LHCN-M2 (cell line): ENCODE measurements at regions not wholly inside any gene's neighbourhood (a gene's known extent, or its start where the extent isn't known, plus 50 kb on each side); places are given as distances from the start of the nearest gene placed in this dataset.
"Not testable (repeated sequence)": the region's sequence is repeated elsewhere in the genome, so short reads cannot be mapped to it uniquely, and the experiment has no call there.

ENCODE experiments used
- DNase-seq: peaks from one replicate; pipeline ENCODE4 v3.0.0-alpha.2; 2012; ENCODE audit warnings: low read depth

DNA sequence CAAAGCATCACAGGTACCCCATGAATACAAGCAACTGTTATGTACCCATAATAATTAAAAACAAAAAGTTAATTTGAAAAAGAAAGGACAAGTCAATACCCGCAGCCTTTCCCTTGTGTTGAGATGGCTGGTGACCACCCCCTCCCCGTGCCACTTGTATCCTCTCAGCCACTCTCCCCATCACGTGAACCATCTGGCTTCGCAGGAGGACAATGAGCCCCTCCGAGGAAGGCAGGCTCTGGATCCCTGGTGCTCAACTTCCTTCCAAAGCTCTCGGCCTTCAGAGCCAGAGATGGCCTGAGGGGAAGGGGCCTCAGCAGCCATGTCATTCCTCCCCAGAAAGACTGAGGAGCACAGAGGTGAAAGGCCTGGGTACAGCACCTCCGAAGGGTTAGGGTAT lies 120.4 kb upstream of the RAB4A start:
- no peak for DNase-seq

DNA sequence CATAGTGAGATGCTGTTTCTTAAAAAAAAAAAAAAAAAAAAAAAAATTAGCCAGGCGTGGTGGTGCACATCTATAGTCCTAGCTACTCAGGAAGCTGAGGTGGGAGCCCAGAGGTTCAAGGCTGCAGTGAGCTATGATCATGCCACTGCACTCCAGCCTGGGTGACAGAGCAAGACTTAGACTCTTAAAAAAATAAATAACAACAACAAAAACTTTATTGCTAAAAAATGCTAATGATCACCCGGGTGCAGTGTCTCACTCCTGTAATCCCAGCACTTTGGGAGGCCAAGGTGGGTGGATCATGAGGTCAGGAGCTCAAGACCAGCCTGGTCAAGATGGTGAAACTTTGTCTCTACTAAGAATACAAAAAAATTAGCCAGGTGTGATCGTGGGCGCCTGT lies 119.5 kb upstream of the RAB4A start:
- not testable (repeated sequence) for DNase-seq

DNA sequence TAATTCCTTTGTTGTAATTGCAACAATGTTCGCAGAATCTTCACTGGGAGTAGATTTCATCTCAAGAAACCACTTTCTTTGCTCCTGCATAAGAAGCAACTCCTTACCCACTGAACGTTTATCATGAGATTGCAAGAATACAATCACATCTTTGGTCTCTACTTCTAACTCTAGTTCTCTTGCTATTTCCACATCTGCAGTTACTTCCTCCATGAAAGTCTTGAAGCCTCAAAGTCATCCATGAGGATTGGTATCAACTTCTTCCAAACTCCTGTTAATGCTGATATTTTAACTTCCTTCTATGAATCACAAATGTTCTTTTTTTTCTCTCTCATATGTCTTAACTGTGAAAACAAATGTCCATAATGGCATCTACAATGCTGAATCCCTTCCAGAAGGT lies 118.6 kb upstream of the RAB4A start:
- no peak for DNase-seq

DNA sequence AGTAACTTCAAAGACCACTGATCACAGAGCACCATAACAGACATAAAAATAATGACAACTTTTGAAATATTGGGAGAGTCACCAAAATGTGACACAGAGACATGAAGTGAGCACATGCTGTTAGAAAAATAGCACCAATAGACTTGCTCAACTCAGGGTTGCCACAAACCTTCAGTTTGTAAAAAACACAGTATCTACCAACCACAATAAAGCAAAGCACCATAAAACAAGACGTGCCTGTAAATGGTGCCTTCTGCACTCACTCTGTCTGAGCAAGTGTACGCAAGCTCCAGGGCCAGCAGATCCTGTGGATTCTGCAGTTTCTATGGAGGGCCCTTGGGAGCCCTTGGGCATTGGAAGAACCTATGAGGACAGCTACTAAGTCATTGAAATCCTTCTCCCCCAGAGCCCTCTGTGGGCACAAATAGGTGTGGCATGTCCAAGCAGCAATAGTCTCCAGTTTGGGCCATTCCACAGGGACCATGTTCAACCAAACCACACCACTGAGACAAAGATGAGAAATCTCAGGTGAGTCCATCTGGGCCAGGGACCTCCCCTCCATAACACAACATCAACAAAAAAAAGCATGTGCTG lies 116.9 kb upstream of the RAB4A start:
- DNase-seq, result no peak

DNA sequence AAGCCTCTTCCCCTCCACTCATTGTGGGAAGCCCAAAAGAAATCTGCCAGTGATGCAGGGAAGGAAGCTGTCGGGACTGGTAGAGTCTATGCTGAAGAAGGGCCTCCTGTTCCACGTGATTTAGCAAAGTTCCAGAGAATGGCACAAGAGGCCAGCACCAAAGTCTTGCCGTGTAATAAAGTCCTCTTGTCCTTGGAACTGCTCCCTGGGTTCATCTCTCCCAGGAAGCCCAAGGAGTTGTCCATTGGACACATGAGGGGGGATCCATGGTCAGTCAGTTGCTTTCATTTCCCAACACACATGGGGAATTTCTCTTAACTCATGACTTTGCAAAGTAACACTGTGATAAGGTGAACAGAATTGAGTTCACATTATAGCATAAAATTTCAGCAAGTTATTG lies 116.1 kb upstream of the RAB4A start:
- DNase-seq, result no peak

DNA sequence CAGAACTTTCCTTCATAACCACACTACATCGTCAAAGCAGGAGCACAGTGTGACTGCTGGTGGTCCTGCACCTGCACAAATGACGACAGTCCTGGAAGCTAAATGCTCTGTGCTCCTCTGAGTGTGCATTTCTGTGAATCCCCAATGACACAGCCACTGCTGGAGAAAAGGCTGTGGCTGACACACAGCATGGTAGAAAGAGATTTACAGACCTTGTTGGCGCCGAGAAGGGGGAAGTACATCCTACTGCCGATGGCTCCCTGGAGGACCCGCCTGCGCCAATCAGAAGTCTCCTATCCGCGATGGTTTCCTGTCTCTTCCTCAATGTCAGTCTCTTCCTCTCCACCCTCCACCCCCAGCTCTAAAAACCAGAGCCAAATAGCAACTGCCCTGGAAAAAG lies 115.4 kb upstream of the RAB4A start:
- DNase-seq, result no peak

DNA sequence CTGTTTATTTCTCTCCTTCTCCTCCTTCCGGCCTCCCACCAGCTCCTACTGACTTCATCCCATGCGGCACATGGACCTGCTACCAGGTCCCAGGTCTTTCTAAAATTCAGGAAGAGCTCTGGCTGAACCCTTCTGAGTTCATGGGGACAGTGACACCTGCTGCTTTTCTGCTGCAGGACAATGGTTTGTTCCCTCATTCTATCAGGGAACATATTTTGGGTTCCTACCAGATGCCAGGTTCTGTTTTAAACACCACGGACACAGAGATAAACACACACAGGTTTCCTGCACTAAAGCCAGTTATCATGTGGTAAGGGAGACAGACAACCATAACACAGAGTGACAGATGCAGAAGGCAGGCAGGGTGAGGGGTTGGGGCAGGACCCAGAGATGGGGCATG lies 114.0 kb upstream of the RAB4A start:
- DNase-seq, result no peak

DNA sequence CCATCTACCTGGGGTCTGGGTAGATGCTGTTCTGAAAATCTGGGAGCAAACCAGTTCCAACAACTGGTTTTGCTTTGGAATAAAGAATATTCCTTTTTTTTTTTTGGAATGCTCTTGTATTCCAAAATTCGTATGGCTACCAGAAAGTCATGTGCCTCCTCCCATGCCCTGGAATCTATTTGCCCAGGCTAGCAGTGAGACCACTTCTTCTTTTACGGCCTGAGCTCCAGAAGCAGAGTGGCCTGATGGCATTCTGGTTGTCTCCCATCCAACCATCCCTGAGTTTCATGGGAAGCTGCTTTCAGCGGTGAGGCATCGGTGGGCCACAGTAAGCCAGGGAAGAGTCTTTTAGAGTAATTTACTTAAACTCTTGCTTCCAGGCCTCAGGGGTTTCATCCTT lies 113.4 kb upstream of the RAB4A start:
- DNase-seq, result no peak

DNA sequence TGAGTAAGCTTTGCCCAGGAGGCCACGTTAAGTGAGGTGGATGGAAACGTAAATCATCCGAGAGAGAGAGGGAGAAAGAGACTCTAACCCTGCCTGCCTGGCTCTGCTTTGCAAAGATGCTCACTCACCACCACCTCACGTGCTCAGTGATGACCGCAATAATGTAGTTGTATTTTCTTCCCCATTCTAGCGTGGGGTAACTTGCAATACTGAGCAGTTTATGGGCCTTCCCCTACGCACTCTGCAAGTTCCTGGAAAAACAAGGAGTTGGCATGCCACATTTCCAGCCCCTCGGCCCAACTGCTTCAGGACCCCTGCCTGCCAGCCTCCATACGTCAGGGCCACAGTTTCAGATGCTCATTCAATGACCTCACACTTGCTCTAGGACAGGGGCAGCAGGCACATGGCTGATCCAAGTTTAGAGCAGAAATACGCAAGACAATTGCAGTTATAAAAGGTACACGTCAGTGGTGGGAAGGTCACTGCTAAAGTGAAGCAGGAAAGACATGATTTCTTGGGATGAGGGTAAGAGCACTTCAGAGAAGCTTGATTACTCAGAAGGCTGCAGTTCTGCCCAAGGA lies 112.5 kb upstream of the RAB4A start:
- no peak for DNase-seq

DNA sequence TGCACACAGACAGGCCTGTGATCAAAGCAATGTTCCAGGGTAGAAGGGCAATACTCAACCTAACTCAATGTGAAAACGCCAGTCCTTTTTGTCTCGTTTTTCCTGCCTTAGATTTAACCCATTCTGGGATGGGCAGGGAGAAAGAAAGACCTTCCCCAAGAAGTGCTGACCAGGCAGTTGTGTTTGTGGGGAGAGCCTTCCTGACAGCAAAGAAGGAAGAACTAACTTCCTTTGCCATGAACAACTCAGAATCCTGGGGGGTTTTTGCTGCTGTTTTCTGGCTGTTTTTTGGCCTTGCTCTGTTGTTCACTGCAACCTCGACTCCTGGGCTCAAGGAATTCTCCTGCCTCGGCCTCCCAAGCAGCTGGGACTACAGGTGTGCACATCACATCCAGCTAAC lies 112.0 kb upstream of the RAB4A start:
- no peak for DNase-seq

DNA sequence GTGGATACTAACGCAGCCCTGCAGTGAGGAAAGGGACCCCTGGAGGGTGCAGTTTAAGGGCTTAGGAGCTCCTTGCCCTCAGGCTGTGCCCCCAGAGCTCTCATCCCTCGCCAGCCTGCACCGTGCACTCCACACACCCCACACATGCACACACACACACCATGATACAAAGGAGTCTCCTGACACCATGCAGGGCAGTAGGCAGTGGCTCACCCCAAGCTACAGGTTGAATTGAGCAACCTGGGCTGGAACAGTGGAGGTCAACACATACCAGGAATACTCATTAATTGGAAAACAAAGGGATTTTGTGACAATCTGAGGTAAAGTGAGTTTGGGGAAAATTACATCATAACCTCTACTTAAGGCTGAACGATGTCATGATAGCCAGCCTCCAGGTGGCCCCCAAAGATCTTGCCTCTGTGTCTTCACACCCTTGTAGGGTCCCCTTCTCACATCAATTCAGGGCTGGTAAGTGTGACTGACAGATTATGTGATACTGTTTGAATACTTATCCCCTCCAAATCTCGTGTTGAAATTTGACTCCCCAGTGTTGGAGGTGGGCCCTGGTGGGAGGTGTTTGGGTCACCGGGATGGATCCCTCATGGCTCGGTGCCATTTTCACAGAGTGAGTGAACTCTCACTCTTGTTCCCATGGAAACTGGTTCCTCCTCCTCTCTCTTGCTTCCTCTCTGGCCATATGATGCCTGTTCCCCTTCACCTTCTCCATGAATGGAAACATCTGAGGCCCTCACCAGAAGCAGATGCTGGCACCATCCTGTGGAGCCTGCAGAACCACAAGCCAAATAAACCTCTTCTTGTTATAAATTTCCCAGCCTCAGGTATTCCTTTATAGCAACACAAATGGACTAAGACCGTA lies 111.0 kb upstream of the RAB4A start:
- DNase-seq, result no peak

DNA sequence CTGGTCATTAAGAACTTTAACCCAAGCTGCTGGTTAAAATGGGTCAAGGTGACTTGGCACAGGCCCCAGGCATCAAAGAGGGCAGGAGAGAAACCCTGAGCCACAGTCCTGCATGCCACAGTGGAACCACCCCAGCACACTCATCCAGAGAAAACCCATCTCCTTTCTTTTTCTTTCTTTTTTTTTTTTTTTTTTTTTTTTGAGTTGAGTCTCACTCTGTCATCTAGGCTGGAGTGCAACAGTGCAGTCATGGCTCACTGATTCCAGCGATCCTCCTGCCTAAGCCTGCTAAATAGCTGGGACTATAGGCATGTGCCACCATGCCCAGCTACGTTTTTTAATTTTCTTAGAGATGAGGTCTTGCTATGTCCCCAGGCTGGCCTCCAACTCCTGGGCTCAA lies 109.2 kb upstream of the RAB4A start:
- DNase-seq, result no peak

DNA sequence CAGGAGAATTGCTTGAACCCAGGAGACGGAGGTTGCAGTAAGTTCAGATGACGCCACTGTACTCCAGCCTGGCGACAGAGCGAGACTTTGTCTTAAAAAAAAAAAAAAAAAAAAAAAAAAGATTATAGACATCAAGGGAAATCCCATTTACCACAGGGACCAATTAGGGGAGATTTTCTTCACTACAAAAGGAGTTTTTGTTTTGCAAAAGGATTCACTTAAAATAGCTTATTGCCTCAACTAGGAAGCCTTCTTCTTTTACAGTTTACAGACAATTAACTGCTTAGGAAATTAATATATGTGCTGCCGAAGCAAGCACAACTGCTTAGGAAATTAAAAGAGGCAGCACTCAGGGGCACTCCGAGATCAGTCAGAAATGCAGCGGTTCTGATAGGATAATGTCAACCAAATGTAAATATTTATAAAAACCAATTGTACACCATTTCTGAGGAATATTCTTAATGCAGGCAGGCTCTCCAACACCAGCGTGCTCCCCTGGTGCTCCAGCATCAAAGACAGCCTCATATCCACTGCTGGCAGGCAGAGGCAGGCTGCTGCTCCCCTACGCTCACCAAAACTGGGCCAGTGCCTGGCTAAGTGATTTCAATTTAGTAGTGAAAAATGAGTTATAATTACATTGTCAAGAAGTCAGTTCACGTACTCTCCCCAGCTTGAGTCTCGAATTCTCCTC lies 107.9 kb upstream of the RAB4A start:
- DNase-seq, result no peak

DNA sequence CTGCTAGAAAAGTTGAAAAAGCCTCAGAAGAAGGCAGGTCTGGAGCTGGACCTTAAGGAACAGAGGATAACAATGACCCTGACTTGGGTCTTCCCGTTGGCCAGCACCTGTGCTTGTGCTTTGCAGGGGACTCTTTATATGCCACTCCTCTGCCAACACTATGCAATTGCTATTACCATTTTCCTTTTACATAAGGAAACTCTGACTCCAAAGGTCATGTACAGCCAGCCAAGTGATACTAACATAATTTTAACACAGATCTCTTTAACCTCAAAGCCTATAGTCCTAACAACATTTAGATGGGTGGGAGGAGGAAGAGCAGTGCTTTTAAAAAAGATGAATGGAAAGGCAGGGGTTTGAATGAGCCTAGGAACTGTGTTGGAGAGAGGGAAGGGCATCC lies 106.6 kb upstream of the RAB4A start:
- DNase-seq, result no peak

DNA sequence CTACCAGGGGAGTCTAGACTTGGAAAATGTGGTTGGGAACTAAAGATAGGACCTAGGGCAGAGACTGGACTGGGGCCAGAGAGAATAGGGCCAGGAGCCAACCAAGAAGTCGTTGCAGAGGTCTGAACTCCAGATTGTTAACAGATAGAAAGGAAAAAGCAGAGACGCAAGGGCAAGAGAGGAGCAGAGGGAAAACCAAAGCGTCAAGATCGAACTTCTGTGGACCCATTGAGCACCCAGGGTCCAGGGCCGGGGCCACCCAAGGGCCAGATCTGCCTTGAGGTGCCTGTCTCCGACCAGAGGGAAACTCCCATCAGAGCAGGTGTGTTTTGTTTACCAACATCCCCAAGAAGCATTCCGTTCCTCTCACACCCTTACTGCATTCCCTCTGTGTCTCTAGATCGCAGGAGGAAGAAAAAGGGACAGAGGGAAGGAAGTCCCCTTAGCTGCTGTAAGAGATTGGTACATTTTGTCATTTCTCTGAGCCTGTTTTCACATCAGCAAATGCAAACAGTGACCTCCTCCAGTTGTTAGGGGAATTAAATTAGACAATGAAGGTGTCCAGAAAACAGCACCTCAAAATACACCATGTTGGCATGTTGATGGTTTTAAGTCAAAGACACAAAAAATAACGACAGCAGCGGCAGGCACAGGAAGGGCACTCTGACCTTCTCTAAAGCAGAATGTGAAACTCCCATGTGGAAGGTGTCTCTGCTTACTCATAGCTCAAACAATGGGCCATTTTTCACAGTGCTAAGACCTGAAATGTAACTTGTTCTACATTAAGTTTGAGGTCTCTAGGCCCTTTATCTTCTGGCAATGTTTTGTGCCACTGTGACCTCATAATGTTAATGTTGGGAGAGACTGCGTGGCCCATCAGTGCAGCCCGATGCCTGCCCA lies 105.8 kb upstream of the RAB4A start:
- no peak for DNase-seq

DNA sequence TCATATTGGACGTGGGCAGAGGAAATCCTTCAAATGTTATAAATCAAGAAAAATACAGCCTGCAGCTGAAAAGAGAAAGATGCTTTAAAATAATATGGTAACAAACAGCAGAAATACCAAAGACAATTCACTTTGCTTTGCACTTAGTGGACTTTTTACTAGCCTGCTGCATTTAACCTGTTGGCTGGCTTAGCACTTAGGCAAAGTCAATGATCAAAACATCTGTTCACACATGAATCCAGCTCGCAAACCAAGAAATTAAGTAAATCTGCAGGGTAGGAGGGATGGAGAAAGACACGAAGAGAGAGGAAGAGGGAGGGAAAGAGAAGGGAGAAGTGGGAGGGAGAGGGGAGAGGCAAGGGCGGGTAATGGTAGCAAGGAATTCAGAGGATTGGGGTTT lies 103.6 kb upstream of the RAB4A start:
- no peak for DNase-seq

DNA sequence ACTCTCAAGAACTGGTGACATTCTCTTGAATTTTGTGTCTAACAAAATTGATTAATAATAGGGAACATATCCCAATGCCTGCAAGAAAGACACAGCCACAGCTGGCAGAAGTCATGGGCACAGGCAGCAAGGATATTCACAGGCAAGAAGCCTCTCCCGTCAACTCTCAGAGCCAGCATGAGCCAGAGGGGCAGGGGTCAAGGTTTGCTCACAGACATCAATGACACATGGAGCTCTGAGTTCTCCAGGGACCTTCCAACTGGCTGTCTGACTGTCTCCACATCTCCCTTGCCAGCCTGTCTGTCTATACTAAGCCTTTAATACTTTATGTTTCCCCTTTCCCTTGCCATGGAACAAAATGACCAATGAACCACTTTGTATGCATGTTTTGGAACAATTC lies 101.5 kb upstream of the RAB4A start:
- DNase-seq, result peak; percentile 48

DNA sequence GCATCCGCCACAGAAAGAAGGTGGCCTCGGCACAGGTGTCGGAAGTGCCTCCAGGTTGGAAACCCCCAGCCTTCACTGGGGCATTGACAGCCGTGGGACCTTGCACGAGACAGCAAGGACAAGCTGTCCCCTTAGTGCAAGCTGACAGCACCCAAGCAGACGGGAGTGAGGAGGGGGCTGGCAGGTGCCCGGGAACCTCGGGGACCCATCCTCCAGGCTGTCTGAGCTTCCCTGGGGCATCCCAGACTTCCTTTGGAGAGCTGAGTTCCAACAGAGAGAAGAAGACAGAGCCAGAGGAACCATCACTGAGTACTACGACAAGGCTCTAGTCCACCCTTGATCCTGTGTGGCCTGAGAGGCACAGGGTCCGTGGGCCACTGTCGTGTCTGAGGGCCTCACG lies 100.6 kb upstream of the RAB4A start:
- no peak for DNase-seq

DNA sequence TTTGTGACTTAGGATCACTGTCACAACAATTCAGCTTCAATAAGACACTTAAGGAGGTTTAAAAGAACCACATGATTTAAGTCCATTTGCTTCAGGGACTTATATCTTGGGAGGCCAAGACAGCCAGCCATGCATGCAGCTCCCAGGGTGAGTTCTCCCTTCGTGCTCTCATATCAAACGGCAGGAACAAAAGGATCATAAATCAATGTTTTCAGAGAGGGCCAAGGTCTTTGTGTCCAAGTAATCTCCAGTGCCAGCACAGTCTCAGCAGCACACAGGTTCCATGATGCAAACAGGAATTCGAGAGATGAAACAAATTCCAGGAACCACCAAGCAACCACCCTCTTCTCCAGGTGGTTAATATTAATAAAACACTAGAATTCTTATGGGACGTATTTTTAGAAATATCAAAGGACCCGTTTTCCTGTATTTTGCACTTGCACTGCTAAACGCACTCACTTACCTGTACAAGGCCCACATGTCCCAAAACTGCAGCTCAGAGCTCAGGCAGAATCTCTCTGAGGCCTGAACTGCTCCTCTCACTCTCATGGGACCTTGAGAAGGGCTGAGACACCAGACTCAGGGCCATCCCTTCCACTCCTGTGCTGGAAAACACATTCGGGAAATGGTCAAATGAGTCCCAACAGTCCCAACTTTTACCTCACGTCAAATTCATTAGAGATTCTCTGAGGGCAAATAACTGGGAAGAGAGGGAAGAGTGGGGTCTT lies 100.0 kb upstream of the RAB4A start:
- DNase-seq, result no peak

DNA sequence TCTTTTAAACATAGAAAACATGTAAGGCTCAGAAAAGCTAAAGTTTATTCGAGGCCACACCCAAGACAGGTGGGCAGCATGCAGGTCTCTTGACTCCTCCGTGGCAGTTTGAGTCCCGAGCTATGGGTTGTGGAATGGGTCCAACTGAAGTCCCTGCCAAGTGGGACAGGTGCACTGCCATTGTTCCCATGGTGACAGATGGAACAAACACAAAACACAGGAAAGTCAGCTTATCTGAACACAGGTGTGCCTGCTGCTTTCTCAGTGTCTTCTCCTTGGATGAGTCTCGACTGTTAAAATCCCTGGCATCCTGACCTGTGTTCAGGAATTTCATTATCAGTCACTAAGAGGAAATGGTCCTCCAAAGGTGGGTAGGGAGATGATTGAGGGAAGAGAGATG lies 99.0 kb upstream of the RAB4A start:
- no peak for DNase-seq
